GM19438 (cell line): ENCODE measurements at regions not wholly inside any gene's neighbourhood (a gene's known extent, or its start where the extent isn't known, plus 50 kb on each side); places are given as distances from the start of the nearest gene placed in this dataset.

Experiments used
- ATAC-seq: cut with Tn5 transposase; IDR thresholded peaks from one replicate; pipeline ENCODE4 v1.9.1; 2021; ENCODE audit warnings: low read depth; ENCODE audit not compliant: unreplicated experiment

GRCh38 chr5:4533457-4534105 is 606.5 kb upstream of the ADAMTS16 start:
- ATAC-seq = no peak

DNA sequence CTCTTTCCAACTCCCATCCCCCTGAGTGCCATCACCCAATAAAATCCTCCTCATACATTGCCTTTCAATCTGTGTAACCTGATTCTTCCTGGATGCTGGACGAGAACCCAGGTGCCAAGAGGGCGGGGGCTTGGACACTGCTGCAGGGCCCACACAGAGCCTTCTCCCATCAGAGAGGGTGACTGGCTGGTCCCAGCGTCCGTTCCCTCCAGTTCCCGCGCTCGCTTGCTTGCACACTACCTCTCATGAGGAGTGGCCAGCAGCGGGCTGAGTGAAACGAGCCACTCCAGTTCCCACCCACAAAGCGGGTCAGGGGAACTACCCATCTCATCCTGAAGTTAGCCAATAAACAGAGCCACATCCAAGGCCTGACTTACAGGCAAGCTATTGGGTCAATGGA is 602.6 kb upstream of the ADAMTS16 start:
- ATAC-seq = no peak

DNA sequence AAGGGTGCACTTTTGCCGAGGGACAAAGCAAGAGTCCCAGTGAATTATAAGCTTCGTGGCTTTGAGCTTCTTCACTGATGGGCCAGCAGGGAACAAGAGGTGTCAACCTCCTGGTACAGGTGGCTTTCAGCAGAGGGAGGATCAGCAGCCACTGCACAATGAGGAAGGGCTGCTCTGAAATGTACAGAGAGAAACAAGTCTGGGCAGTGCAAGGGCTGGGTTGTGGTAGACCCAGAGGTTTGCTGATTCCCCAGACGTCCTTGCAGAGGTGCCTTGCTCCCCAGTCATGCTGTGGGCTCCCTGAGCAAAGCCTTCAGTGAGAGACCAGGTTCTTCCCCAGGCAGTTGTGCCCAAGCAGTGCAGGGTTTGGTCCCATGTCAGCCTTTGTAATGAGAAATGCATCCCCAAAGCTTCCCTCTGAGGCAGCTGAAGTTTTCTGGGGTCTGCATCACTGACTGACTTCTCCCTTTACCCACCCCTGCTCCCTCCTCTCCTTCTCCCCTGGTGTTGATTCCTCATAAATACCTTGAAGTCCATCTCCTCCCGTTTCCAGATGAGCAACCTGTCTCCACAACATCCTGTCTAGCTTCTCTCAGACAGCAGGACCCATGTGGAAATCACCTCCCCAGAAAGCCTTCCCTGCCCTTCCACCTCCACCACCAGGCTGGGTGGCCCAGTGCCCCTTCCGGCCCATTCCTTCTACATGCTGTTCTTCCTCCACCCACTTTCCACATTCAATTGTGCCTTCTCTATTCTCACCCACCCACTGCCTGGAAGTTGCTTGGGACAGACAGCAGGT is 599.6 kb upstream of the ADAMTS16 start:
- ATAC-seq = no peak

GRCh38 chr5:4541334-4541733 is 598.8 kb upstream of the ADAMTS16 start:
- ATAC-seq = no peak

- no peak for ATAC-seq
These were observed 597.9 kb upstream of the ADAMTS16 start for GRCh38 chr5:4542145-4542778.

GRCh38 chr5:4544049-4544670 is 596.0 kb upstream of the ADAMTS16 start:
- no peak for ATAC-seq

- no peak for ATAC-seq
These were observed 592.6 kb upstream of the ADAMTS16 start for GRCh38 chr5:4547547-4547946.

DNA sequence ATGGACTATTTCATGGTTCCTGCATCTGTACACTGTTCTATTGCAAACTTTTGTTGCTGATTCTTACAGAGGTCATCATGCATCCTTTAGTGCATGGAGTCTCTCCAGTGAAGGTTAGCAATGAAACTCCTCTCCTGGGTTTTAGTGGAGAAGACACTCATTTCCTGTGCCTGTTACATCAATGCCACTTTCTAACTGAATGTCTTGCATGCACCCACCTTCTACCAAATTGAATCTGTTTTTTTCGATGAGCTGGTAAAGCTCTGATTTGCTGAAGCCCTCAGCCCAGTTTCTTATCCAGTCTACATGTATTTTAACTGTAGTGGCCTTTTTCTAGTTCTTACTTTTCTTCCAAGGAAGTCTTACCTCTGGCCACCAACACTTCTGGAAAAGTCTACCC is 591.8 kb upstream of the ADAMTS16 start:
- no peak for ATAC-seq

GRCh38 chr5:4549351-4549750 is 590.8 kb upstream of the ADAMTS16 start:
- ATAC-seq = no peak

DNA sequence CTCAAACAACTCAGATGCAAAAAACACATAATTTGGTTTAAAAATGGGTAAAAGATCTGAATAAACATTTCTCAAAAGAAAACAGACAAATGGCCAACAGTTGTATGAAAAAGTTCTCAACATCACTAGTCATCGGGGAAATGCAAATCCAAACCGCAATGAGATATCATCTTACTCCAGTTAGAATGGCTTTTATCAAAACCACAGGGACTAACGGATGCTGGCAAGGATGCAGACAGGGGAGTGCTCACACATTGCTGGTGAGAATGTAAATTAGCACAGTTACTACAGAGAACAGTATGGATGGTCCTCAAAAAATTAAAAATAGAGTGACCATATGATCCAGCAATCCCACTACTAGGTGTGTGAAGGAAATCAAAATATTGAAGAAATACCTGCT is 589.1 kb upstream of the ADAMTS16 start:
- ATAC-seq = no peak

- ATAC-seq = no peak
These were observed 587.0 kb upstream of the ADAMTS16 start for GRCh38 chr5:4553130-4553529.

DNA sequence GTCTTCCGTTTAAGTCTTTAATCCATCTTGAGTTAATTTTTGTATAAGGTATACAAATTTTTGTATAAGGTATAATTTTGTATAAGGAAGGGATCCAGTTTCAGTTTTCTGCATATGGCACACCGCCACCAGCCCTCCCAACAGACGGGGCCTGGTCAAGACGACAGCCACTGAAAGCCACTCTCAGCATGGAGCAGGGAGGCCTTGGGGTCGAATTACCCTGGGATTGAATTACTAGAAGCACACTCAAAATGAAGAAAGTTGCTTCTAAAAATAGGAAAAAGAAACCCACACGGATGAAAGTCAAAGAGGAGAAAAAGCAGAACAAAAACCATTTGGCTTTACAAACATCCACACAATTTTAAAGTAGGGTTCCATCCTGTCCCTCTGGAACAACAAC is 586.2 kb upstream of the ADAMTS16 start:
- no peak for ATAC-seq

DNA sequence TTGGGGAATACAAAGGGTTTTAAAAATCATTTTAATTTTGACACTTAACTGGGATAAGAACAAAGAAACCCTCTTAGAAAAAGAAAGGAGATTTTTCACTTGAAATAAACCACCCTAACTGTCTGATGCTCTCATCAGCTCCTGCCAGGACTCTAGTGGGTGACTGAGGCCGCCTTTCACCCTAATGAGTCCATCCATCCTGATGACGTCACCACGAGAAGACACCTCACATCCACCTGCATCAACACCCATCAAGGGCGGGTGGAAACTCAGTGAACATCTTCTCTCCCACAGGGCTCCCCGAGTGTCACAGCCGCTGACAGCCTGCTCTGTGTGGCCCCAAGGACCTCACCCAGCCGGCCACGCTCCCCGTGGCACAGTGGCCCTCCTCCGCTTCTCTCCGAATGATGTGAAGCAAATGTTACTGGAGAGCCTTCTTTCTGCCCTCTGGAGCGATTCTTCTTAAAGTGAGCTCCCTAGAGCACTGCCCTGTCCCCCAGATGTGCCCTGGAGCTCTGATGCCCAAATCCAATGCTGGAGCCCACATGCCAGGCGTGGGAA is 584.3 kb upstream of the ADAMTS16 start:
- no peak for ATAC-seq

- ATAC-seq = no peak
These were observed 578.7 kb upstream of the ADAMTS16 start for GRCh38 chr5:4561403-4561802.

DNA sequence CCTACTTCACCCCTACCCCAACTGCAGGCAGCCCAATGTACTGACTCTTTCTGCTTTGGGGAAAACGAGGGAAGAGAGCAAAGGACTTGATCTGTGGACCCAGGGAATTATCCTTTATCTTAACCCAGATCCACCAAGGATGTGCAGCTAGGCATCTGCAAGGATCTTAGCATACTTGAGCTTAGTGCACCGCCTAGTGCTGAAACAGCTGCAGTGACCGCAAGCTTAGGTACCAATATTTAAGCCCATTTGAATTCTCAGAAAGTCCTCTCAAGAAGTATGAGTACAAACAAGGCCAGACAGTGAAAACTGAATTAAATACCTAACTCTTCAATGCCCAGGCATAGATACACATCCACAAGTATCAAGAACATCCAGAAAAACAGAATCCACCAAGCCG is 576.7 kb upstream of the ADAMTS16 start:
- no peak for ATAC-seq

DNA sequence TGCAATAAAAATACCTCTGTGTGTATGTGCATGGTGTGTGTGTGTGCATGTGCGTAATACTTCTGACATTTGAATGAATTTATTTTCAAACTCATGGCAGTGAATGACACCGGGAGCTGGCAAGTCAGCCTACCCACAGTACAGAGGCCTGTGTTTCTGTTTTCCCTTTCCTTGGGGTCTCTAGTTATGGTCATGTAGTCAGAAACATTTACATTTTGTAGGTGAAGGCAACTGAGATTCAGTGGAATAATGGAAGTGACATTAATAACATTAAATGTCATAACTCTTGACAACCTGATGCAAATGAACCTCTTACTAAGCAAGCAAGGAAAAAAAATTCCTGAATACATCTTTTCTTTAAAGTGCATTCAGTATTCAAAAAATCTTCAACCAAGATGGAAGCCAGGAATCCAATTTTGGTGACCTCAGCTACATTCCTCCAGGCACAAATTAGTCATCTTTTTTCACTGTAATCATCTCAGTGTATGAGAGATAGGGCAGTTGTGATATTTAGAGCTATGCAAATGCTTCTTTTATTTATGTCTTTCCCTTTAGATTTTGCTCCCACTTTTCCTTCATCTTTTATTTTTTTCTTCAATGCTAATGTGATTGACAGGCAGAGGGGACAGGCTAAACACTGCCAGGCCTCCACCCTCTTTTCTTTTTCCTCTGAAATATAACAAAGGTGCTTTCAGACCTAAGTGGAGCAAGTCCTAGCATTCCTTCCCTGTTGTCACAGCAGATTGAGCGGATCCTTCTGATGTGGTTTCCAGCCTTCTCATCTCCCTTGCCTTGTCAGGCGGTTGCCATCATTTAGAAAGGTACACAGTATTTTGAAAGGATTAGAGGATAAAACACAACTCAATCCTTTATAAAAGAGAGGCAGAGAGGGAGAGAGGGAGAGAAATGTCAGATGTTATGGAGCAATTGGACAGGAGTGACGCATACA is 569.8 kb upstream of the ADAMTS16 start:
- ATAC-seq = no peak

- no peak for ATAC-seq
These were observed 568.7 kb upstream of the ADAMTS16 start for GRCh38 chr5:4571248-4571948.

GRCh38 chr5:4572311-4573100 is 567.6 kb upstream of the ADAMTS16 start:
- ATAC-seq = no peak

DNA sequence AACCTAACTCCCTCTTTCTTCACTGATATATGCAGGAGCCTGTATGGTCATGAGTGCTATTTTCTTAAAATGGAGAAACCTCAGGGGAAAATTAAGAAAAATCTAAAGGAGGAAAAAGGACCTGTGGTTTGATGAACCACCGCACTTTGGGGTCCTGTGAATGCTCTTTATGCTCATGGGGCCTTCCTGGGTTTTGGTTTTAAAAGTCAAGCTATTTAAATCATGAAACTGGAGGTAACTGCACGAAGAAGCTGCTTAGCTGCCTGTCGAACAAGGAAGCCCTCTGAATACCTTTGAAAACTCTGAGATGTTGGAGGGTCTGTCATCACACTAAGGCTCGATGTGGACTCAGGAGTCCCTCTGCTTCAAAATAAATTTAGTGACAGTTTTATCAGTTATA is 564.5 kb upstream of the ADAMTS16 start:
- no peak for ATAC-seq
